ENCODE measurements at regions not wholly inside any gene's neighbourhood (a gene's known extent, or its start where the extent isn't known, plus 50 kb on each side); places are given as distances from the start of the nearest gene placed in this dataset.

GRCh38 chr7:50210706-50211115, 93.8 kb upstream of the IKZF1 start:
- TF ChIP-seq REST (IDR thresholded peaks at IDR 0.05; ENCODE audit: insufficient read depth in 1 of 2, low read depth in 2 of 2, low read length in 1 of 2) (no peak), CTCF (IDR thresholded peaks at IDR 0.05) (no peak), POLR2AphosphoS5 (IDR thresholded peaks at IDR 0.05; ENCODE audit: low read depth, low read length) (no peak), SIN3A (IDR thresholded peaks at IDR 0.05; ENCODE audit: borderline replicate concordance, insufficient read depth, low read depth, low read length) (no peak)
